Activated CD4-positive, alpha-beta memory T cell treated with anti-CD3 and anti-CD28 coated beads, Interleukin-2, amount 10 ng/mL, durations not matched to agents 7 days and 5 days (primary cell): ENCODE measurements at regions not wholly inside any gene's neighbourhood (a gene's known extent, or its start where the extent isn't known, plus 50 kb on each side); places are given as distances from the start of the nearest gene placed in this dataset.
"Not testable (repeated sequence)": the region's sequence is repeated elsewhere in the genome, so short reads cannot be mapped to it uniquely, and the experiment has no call there.

Source experiments
- CTCF ChIA-PET: fragments of 350-600 bp; sonication (Branson Sonifier 250); formaldehyde crosslinking; loops from one replicate; lab custom pipeline; 2021; ENCODE audit warnings: antibody characterized with exemption, inconsistent platforms; lab: Charles Lee
- POLR2A ChIA-PET: fragments of 350-600 bp; sonication (Branson Sonifier 250); formaldehyde crosslinking; loops from one replicate; lab custom pipeline; 2021; ENCODE audit warnings: antibody characterized with exemption; lab: Charles Lee
- DNase-seq: peaks from one replicate; pipeline ENCODE4 v3.0.0-alpha.2; 2020
- H3K27ac Mint-ChIP-seq: one replicate; pipeline ENCODE4 v1.8.0; 2021; ENCODE audit warnings: mild to moderate bottlenecking, mixed read lengths
- H3K27me3 Mint-ChIP-seq: one replicate; pipeline ENCODE4 v1.8.0; 2021; ENCODE audit warnings: mixed read lengths
- H3K36me3 Mint-ChIP-seq: one replicate; pipeline ENCODE4 v1.8.0; 2021; ENCODE audit warnings: low read depth, mixed read lengths
- H3K4me1 Mint-ChIP-seq: one replicate; pipeline ENCODE4 v1.8.0; 2021; ENCODE audit warnings: mixed read lengths
- H3K4me3 Mint-ChIP-seq: one replicate; pipeline ENCODE4 v1.8.0; 2021; ENCODE audit warnings: mild to moderate bottlenecking, mixed read lengths
- H3K9me3 Mint-ChIP-seq: one replicate; pipeline ENCODE4 v1.8.0; 2021; ENCODE audit warnings: mixed read lengths

DNA sequence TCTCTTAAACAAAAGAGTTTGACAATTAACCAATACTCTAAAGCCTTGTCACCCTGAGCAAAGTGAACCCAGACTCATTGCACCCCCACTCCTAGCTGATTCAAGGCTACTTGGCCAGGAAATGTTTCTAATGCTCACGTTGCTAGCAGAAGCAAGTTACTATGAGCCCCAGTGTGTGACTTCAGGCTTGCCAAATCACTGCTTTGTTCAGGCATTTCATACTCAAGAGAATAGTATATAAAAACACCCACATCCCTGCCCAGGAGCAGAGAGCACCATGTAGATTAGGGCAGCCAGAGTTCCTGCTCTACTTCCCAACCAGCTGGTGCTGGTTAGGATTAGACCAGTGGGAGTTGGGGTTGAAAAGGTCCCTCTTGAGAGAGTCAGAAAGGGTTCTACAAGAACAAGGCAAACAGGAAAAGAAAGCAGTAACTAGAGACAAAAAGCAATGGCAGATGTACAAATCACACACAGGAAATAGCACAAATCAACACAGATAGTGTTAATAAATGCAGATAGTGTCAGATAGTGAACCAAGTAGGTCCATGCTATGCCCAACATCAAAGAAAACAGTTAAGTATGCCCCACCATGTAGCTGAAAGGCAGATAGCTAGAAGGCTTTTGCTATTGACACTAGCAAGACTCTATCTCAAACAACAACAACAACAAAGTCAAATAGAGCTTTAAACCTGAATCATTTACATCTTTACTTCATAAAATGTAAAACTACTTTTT is 314.3 kb downstream of the GOLGA6L6 start:
- H3K9me3 Mint-ChIP-seq, H3K4me1 Mint-ChIP-seq, DNase-seq, H3K36me3 Mint-ChIP-seq, H3K4me3 Mint-ChIP-seq, CTCF ChIA-PET, H3K27ac Mint-ChIP-seq, H3K27me3 Mint-ChIP-seq, POLR2A ChIA-PET: not testable (repeated sequence)

DNA sequence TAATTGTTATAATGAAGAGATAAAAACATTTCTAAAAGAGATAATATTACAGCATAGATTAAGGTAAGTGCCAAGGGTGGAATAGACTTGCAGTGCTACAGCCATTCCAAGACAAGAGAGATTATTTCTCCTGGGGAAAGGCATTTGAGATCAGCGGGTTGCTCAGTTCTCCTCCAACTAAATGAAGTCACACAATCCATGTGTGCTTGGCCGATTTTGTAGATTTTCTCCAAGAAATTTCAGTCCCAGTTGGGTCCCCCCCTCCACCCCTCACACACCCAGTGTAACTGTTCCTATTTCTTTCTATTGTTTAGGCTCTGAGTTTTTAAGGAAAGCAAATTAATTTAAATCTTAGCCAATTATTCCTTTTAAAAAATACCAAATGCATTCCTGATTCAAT is 315.1 kb downstream of the GOLGA6L6 start:
- POLR2A ChIA-PET, H3K36me3 Mint-ChIP-seq, H3K4me3 Mint-ChIP-seq, H3K4me1 Mint-ChIP-seq, H3K9me3 Mint-ChIP-seq, CTCF ChIA-PET, DNase-seq, H3K27me3 Mint-ChIP-seq, H3K27ac Mint-ChIP-seq: not testable (repeated sequence)

DNA sequence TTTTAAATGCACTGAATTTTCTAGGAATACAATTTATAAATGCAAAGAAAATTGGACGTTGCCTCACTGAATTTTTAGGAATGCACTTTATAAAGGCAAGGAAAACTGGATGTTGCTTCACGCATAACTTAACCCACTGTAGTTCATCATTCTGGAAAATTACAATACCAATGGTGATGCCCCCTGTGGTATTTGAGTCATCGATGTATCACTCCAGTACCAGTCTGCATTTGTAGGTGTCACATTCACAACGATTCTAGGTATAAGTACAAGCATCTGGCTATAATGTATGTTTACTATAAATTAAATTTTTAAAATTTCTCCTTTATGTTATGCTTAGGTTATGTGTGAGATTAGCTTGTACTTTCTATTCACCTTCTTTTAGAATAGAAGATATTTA is 320.5 kb downstream of the GOLGA6L6 start:
- H3K4me1 Mint-ChIP-seq, H3K9me3 Mint-ChIP-seq, H3K36me3 Mint-ChIP-seq, H3K27me3 Mint-ChIP-seq, CTCF ChIA-PET, POLR2A ChIA-PET, H3K27ac Mint-ChIP-seq, DNase-seq, H3K4me3 Mint-ChIP-seq: not testable (repeated sequence)

DNA sequence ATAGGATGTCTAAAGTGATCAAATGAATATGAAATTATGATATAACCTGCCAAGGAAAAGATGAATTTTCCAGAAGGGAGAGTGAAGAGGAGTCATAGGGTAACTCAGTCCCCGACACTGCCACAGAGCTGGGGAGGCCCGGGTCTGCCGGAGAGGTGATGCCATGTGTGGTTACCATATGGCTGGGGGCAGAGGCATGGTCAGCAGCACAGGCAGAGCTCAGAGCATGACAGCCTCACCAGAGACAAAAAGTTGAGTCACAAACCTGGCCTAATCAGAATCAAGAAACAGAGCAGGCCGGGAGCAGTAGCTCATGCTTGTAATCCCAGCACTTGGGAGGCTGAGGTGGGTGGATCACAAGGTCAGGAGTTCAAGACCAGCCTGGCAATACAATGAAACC is 322.4 kb downstream of the GOLGA6L6 start:
- H3K9me3 Mint-ChIP-seq, POLR2A ChIA-PET, H3K36me3 Mint-ChIP-seq, H3K4me3 Mint-ChIP-seq, CTCF ChIA-PET, H3K27ac Mint-ChIP-seq, H3K4me1 Mint-ChIP-seq, H3K27me3 Mint-ChIP-seq, DNase-seq: not testable (repeated sequence)

DNA sequence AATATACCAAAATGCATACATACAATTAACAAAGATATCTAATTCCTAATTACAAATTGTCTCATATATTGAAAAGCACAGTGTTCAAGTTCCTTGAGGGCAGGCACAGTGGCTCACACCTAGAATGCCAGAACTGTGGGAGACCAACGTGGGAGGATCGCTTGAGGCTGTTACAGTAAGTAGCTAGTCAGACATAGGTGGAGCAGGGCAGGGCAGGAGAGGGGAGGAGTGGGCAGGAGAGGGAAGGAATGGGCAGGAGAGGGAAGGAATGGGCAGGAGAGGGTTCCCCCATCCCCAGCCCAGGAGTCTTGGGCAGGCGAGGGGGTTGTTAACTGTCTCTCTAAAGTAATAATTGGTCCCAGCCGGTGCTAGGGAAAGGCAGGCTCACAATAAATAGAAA is 325.9 kb downstream of the GOLGA6L6 start:
- H3K9me3 Mint-ChIP-seq, CTCF ChIA-PET, H3K36me3 Mint-ChIP-seq, H3K4me1 Mint-ChIP-seq, POLR2A ChIA-PET, H3K27ac Mint-ChIP-seq, DNase-seq, H3K4me3 Mint-ChIP-seq, H3K27me3 Mint-ChIP-seq: not testable (repeated sequence)

DNA sequence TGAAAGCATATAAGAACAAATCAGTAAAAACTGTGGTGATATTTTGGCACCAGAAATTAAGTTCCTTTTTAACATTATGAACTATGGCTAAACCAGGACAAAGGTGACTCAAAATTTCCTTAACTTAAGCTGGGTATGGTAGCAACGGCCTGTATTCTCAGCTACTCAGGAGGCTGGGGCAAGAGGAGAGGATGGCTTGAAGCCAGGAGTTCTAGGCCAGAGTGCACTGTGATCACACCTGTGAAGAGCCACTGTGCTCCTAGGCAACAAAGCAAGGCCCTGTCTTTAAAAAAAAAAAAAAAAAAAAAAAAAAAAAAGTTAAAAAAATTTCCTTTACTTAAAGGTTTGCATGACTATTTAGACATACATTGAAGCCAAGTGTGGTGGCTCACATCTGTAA is 327.5 kb downstream of the GOLGA6L6 start:
- CTCF ChIA-PET, result not testable (repeated sequence)

DNA sequence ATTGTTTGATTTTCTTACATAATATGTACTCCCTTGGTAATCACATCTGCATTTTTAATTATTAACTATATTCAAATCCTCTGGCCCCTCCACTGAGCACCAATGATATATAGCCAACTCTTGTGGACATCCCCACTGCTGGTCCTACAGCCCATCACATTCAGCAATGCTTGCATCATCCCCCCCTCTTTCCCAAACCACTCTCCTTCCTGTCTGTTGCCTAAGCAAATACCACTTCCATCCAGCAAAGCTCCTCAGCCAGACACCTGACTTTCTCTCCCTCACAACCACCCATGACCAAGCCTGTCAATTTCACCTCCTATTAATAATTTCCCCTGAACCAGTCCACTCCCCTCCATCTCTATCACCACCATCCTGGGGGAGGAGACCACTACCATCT is 330.1 kb downstream of the GOLGA6L6 start:
- CTCF ChIA-PET, H3K36me3 Mint-ChIP-seq, POLR2A ChIA-PET, H3K27me3 Mint-ChIP-seq, H3K9me3 Mint-ChIP-seq, H3K4me1 Mint-ChIP-seq, DNase-seq, H3K27ac Mint-ChIP-seq, H3K4me3 Mint-ChIP-seq: not testable (repeated sequence)

More for the DNA sequence above, 327.5 kb downstream of the GOLGA6L6 start:
- POLR2A ChIA-PET, H3K9me3 Mint-ChIP-seq, H3K4me3 Mint-ChIP-seq, H3K27me3 Mint-ChIP-seq, DNase-seq, H3K27ac Mint-ChIP-seq, H3K36me3 Mint-ChIP-seq, H3K4me1 Mint-ChIP-seq: not testable (repeated sequence)

DNA sequence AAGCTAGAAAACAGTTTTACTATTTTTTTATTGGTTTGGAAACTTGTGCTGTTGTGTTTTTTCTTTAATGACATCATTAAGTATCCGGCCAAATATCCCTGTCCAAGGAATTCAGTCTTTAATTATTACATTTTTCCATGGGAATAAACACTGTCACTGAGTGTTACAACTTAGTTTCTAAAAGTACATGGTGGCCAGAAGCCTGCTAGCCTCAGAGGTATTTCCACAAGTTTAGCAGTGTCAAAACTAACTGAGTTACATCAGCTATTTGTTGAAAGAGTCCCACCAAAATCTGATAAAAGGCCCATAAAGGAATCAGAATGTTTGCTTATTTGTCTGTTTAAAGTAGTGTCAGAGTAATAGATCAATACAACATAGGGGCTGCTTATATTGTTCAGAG is 331.6 kb downstream of the GOLGA6L6 start:
- not testable (repeated sequence) for H3K27me3 Mint-ChIP-seq

DNA sequence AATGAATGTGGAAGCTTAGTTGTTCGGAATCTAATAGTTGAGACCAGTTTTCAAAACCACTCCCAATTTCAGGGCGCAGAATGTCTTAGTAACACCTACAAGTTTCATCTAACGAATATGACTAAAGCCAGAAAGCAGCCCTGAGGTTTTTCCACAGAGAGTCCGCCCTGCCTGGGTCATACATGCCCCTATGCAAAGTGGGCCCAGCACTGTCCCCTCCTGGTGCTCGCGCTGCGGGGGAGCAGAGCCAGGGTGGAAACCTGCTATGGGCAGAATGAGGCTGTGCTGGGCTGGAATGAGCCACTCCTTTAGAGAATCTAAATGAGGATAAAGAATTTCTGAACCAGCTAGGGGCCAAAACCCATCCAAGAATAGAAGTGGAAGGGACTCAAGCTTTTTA is 334.0 kb downstream of the GOLGA6L6 start:
- H3K27ac Mint-ChIP-seq, H3K27me3 Mint-ChIP-seq, H3K4me3 Mint-ChIP-seq, H3K36me3 Mint-ChIP-seq, DNase-seq, POLR2A ChIA-PET, H3K9me3 Mint-ChIP-seq, H3K4me1 Mint-ChIP-seq, CTCF ChIA-PET: not testable (repeated sequence)

More for the DNA sequence above, 331.6 kb downstream of the GOLGA6L6 start:
- H3K4me3 Mint-ChIP-seq, H3K36me3 Mint-ChIP-seq, H3K27ac Mint-ChIP-seq, H3K9me3 Mint-ChIP-seq, CTCF ChIA-PET, POLR2A ChIA-PET, H3K4me1 Mint-ChIP-seq, DNase-seq: not testable (repeated sequence)

DNA sequence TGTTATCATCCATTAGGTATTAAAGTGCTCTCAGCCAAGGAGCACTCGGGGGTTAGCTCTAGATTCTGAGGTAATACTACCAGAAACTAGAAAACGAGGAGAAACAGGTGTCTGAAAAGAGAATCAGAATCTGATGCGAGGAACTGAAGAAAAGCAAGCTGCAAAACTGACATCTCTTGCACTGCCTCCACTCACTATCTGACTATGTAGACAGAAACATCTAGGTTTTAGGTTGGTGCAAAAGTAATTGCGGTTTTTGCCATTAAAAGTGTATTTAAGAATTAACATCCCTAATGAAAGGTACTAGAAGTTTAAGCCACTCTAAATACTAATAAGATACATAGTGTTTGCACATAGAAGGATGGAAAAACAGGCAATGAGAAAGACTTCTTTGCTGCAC is 334.4 kb downstream of the GOLGA6L6 start:
- H3K27me3 Mint-ChIP-seq, H3K27ac Mint-ChIP-seq, H3K4me3 Mint-ChIP-seq, POLR2A ChIA-PET, CTCF ChIA-PET, H3K9me3 Mint-ChIP-seq, DNase-seq, H3K36me3 Mint-ChIP-seq, H3K4me1 Mint-ChIP-seq: not testable (repeated sequence)

DNA sequence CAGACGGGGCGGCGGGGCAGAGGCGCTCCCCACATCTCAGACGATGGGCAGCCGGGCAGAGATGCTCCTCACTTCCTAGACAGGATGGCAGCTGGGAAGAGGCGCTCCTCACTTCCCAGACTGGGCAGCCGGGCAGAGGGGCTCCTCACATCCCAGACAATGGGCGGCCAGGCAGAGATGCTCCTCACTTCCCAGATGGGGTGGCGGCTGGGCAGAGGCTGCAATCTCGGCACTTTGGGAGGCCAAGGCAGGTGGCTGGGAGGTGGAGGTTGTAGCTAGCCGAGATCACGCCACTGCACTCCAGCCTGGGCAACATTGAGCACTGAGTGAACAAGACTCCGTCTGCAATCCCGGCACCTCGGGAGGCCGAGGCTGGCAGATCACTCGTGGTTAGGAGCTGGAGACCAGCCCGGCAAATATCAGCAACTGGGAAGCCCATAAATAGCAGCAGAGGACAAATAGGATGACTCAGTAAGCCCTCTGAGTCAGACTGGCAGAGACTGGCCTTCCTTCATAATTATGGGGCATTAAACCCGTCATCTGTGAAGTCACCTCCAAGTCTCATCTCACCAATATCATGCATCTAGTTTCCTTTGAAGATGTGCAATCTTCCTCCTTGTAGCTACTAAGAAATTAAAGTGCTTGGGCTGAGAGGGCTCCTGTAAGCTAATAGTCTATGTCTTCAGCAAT is 337.3 kb downstream of the GOLGA6L6 start:
- H3K9me3 Mint-ChIP-seq, H3K36me3 Mint-ChIP-seq, H3K27ac Mint-ChIP-seq, H3K4me3 Mint-ChIP-seq, CTCF ChIA-PET, DNase-seq, POLR2A ChIA-PET, H3K27me3 Mint-ChIP-seq, H3K4me1 Mint-ChIP-seq: not testable (repeated sequence)

DNA sequence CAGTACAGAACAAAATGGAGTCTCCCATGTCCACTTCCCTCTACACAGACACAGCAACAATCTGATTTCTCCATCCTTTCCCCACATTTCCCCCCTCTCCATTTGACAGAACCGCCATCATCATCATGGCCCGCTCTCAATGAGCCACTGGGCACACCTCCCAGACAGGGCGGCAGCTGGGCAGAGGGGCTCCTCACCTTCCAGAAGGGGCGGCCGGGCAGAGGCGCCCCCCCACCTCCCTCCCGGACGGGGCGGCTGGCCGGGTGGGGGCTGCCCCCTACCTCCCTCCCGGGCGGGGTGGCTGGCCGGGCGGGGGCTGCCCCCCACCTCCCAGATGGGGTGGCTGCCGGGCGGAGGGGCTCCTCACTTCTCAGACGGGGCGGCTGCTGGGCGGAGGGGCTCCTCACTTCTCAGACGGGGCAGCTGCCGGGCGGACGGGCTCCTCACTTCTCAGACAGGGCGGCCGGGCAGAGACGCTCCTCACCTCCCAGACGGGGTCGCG is 337.9 kb downstream of the GOLGA6L6 start:
- POLR2A ChIA-PET, result not testable (repeated sequence)

DNA sequence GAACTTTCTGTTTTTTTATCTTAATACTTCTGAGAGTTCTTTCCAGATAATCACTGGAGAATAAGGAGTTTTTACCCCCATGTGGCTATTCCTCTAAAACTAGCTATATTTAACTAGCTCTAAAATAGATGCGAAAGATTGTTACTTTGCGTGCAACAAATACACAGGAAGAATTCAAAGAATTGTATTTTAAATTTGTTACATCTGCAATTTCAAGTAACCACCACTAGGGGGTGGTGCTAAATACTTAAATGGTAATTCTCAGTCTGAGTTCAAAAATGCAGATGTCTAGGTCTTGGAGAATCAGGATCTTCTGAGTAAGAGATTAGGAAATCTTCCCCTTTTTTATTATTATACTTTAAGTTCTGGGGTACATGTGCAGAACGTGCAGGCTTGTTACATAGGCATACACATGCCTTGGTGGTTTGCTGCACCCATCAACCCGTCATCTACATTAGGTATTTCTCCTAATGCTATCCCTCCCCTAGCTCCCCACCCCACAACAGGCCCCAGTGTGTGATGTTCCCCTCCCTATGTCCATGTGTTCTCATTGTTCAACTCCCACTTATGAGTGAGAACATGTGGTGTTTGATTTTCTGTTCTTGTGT is 346.9 kb downstream of the GOLGA6L6 start:
- H3K27ac Mint-ChIP-seq, H3K4me3 Mint-ChIP-seq, CTCF ChIA-PET, H3K4me1 Mint-ChIP-seq, DNase-seq, POLR2A ChIA-PET, H3K36me3 Mint-ChIP-seq, H3K27me3 Mint-ChIP-seq, H3K9me3 Mint-ChIP-seq: not testable (repeated sequence)

More for the DNA sequence above, 337.9 kb downstream of the GOLGA6L6 start:
- H3K4me3 Mint-ChIP-seq, DNase-seq, H3K4me1 Mint-ChIP-seq, CTCF ChIA-PET, H3K27me3 Mint-ChIP-seq, H3K27ac Mint-ChIP-seq, H3K36me3 Mint-ChIP-seq, H3K9me3 Mint-ChIP-seq: not testable (repeated sequence)
